ENCODE measurements at regions not wholly inside any gene's neighbourhood (a gene's known extent, or its start where the extent isn't known, plus 50 kb on each side); places are given as distances from the start of the nearest gene placed in this dataset.

GRCh38 chr13:64457976-64458375, 2772.2 kb downstream of the PCDH9 start:
- DNase-seq (no peak), ATAC-seq (no peak)
- Histone ChIP-seq H3K4me1 (no peaks in the 10 kb centered on the region), H3K4me3 (no peak overlapping the region), H3K36me3 (replicated peaks in 1 of 2; ENCODE audit: insufficient read depth in 1 of 2, low read depth in 2 of 2) (no peaks in the 10 kb centered on the region), H3K27me3 (no peaks in the 10 kb centered on the region), H3K27ac (no peak overlapping the region), H3K9me3 (no peaks in the 10 kb centered on the region)
- TF ChIP-seq CTCF (IDR thresholded peaks at IDR 0.05), result no peak
- intact Hi-C loops (cut with DNase I), result no loop called here

GRCh38 chr13:64455124-64455523, 2775.0 kb downstream of the PCDH9 start:
- intact Hi-C loops (cut with DNase I), result no loop called here
- no peaks in the 10 kb centered on the region for H3K9me3 ChIP-seq
- 74 to 82% methylated on average over 2 of the region's 2 CpGs for WGBS, 2 donors
- ATAC-seq (no peak), DNase-seq (no peak)
- TF ChIP-seq CTCF (IDR thresholded peaks at IDR 0.05) (no peak), POLR2A (IDR thresholded peaks at IDR 0.05) (no peak)
- no peaks in the 10 kb centered on the region for H3K4me1 ChIP-seq
- H3K27me3 ChIP-seq, result no peaks in the 10 kb centered on the region
- no peak overlapping the region for H3K4me3 ChIP-seq
- no peaks in the 10 kb centered on the region for H3K36me3 ChIP-seq (replicated peaks in 1 of 2; ENCODE audit: insufficient read depth in 1 of 2, low read depth in 2 of 2)
- no peak overlapping the region for H3K27ac ChIP-seq

- WGBS, 2 donors, result 48 to 51% methylated on average over 4 of the region's 4 CpGs
- H3K27ac ChIP-seq, result no peak overlapping the region
- H3K36me3 ChIP-seq (replicated peaks in 1 of 2; ENCODE audit: insufficient read depth in 1 of 2, low read depth in 2 of 2), result no peaks in the 10 kb centered on the region
- DNase-seq, result no peak
- intact Hi-C loops (cut with DNase I), result no loop called here
- TF ChIP-seq POLR2A (IDR thresholded peaks at IDR 0.05) (no peak), CTCF (IDR thresholded peaks at IDR 0.05) (no peak)
- H3K27me3 ChIP-seq, result no peaks in the 10 kb centered on the region
- no peaks in the 10 kb centered on the region for H3K4me1 ChIP-seq
- H3K4me3 ChIP-seq, result no peak overlapping the region
- H3K9me3 ChIP-seq, result no peaks in the 10 kb centered on the region
- no peak for ATAC-seq
Measured at GRCh38 chr13:64453831-64454230, 2776.3 kb downstream of the PCDH9 start.

- TF ChIP-seq CTCF (IDR thresholded peaks at IDR 0.05), result no peak
- no peak for TF ChIP-seq POLR2A (IDR thresholded peaks at IDR 0.05)
- no peak for ATAC-seq
- 23 to 33% methylated on average over 2 of the region's 2 CpGs for WGBS, 2 donors
Measured at GRCh38 chr13:64446372-64446771, 2783.8 kb downstream of the PCDH9 start.

GRCh38 chr13:64441740-64442139, 2788.4 kb downstream of the PCDH9 start:
- Histone ChIP-seq H3K36me3 (replicated peaks in 1 of 2; ENCODE audit: insufficient read depth in 1 of 2, low read depth in 2 of 2) (no peaks in the 10 kb centered on the region), H3K27ac (no peak overlapping the region), H3K4me1 (no peaks in the 10 kb centered on the region), H3K4me3 (no peak overlapping the region), H3K9me3 (no peaks in the 10 kb centered on the region), H3K27me3 (no peaks in the 10 kb centered on the region)
- no peak for DNase-seq
- 85 to 86% methylated on average over 1 of the region's 1 CpG for WGBS, 2 donors
- TF ChIP-seq POLR2A (IDR thresholded peaks at IDR 0.05), result no peak
- intact Hi-C loops (cut with DNase I), result no loop called here
- no peak for ATAC-seq

More at GRCh38 chr13:64446372-64446771, 2783.8 kb downstream of the PCDH9 start:
- Histone ChIP-seq H3K27me3 (no peaks in the 10 kb centered on the region), H3K4me1 (no peaks in the 10 kb centered on the region), H3K9me3 (no peaks in the 10 kb centered on the region), H3K4me3 (no peak overlapping the region), H3K27ac (no peak overlapping the region), H3K36me3 (replicated peaks in 1 of 2; ENCODE audit: insufficient read depth in 1 of 2, low read depth in 2 of 2) (no peaks in the 10 kb centered on the region)
- intact Hi-C loops (cut with DNase I), result no loop called here
- no peak for DNase-seq
